HFFc6 (cell line): ENCODE measurements at regions not wholly inside any gene's neighbourhood (a gene's known extent, or its start where the extent isn't known, plus 50 kb on each side); places are given as distances from the start of the nearest gene placed in this dataset.

Source experiments
- DNase-seq: peaks from one replicate; pipeline ENCODE4 v3.0.0-alpha.2; 2018
- H3K27ac Mint-ChIP-seq: 2 replicates; pipeline ENCODE4 v1.8.0; 2020; ENCODE audit warnings: mild to moderate bottlenecking, mixed read lengths
- H3K27me3 Mint-ChIP-seq: 2 replicates; pipeline ENCODE4 v1.8.0; 2021; ENCODE audit warnings: mild to moderate bottlenecking, moderate library complexity, mixed read lengths; ENCODE audit not compliant: insufficient read depth
- H3K36me3 Mint-ChIP-seq: 2 replicates; pipeline ENCODE4 v1.8.0; 2021; ENCODE audit warnings: low read depth, mixed read lengths
- H3K4me1 Mint-ChIP-seq: 2 replicates; pipeline ENCODE4 v1.8.0; 2020; ENCODE audit warnings: low read depth, mixed read lengths
- H3K4me3 Mint-ChIP-seq: 2 replicates; pipeline ENCODE4 v1.8.0; 2020; ENCODE audit warnings: mild to moderate bottlenecking, moderate library complexity, mixed read lengths
- H3K9me3 Mint-ChIP-seq: 2 replicates; pipeline ENCODE4 v1.8.0; 2020; ENCODE audit warnings: mild to moderate bottlenecking, mixed read lengths
- CTCF ChIP-seq: fragments of 200-600 bp; sonication (generic); IDR thresholded peaks from 2 replicates; pipeline ENCODE4 v1.5.0; 2021; ENCODE audit warnings: antibody characterized with exemption, mild to moderate bottlenecking

GRCh38 chr6:126941751-126942150 lies 176.7 kb upstream of the RSPO3 start:
- Mint-ChIP-seq H3K27ac (no peak overlapping the region), H3K27me3 (peaks cover 7% of the 10 kb centered on the region; the same call in 1 of the 2 replicates), H3K4me3 (no peak overlapping the region), H3K4me1 (no peaks in the 10 kb centered on the region), H3K36me3 (no peaks in the 10 kb centered on the region), H3K9me3 (no peaks in the 10 kb centered on the region)
- no peak for TF ChIP-seq CTCF
- DNase-seq, result no peak

GRCh38 chr6:126944512-126944911 lies 174.0 kb upstream of the RSPO3 start:
- Mint-ChIP-seq H3K27me3 (peaks cover 7% of the 10 kb centered on the region; the same call in 1 of the 2 replicates), H3K4me1 (no peaks in the 10 kb centered on the region), H3K36me3 (no peaks in the 10 kb centered on the region), H3K4me3 (no peak overlapping the region), H3K27ac (no peak overlapping the region), H3K9me3 (no peaks in the 10 kb centered on the region)
- TF ChIP-seq CTCF, result no peak
- DNase-seq, result no peak

GRCh38 chr6:126945150-126945685 lies 173.3 kb upstream of the RSPO3 start:
- Mint-ChIP-seq H3K4me3 (no peak overlapping the region), H3K27ac (no peak overlapping the region), H3K27me3 (peaks cover 7% of the 10 kb centered on the region; the same call in 1 of the 2 replicates), H3K9me3 (no peaks in the 10 kb centered on the region), H3K36me3 (no peaks in the 10 kb centered on the region), H3K4me1 (no peaks in the 10 kb centered on the region)
- no peak for TF ChIP-seq CTCF
- no peak for DNase-seq

- peaks cover 7% of the 10 kb centered on the region; the same call in 1 of the 2 replicates for H3K27me3 Mint-ChIP-seq
- TF ChIP-seq CTCF, result no peak
- H3K4me1 Mint-ChIP-seq, result no peaks in the 10 kb centered on the region
- H3K4me3 Mint-ChIP-seq, result no peak overlapping the region
- no peak for DNase-seq
- H3K27ac Mint-ChIP-seq, result no peak overlapping the region
- H3K36me3 Mint-ChIP-seq, result no peaks in the 10 kb centered on the region
- no peaks in the 10 kb centered on the region for H3K9me3 Mint-ChIP-seq
These were observed 172.6 kb upstream of the RSPO3 start for GRCh38 chr6:126945812-126946360.

GRCh38 chr6:126947070-126947469 lies 171.4 kb upstream of the RSPO3 start:
- no peak for DNase-seq
- Mint-ChIP-seq H3K4me3 (no peak overlapping the region), H3K27ac (no peak overlapping the region), H3K36me3 (no peaks in the 10 kb centered on the region), H3K27me3 (peaks cover 9% of the 10 kb centered on the region; the same call in 1 of the 2 replicates), H3K4me1 (no peaks in the 10 kb centered on the region), H3K9me3 (no peaks in the 10 kb centered on the region)
- no peak for TF ChIP-seq CTCF
